ENCODE measurements at regions not wholly inside any gene's neighbourhood (a gene's known extent, or its start where the extent isn't known, plus 50 kb on each side); places are given as distances from the start of the nearest gene placed in this dataset.

- no peak overlapping the region for H3K4me3 ChIP-seq (ENCODE audit: low read length)
- peaks cover 33% of the 10 kb centered on the region for H3K4me1 ChIP-seq (ENCODE audit: control insufficient read depth, insufficient read depth, low read length)
- H3K36me3 ChIP-seq (ENCODE audit: insufficient read depth, low read length): no peaks in the 10 kb centered on the region
- H3K9me3 ChIP-seq (replicated peaks; ENCODE audit: low read length): no peaks in the 10 kb centered on the region
- H3K4me2 ChIP-seq (ENCODE audit: low read length): no peak overlapping the region
- no peak overlapping the region for H3K9ac ChIP-seq (ENCODE audit: low read depth, low read length)
- no peaks in the 10 kb centered on the region for H3K27me3 ChIP-seq (ENCODE audit: control insufficient read depth, insufficient read depth, low read length)
Observed at GRCh38 chr6:74654296-74654695, 551.6 kb downstream of the COL12A1 start.

- Histone ChIP-seq H3K9ac (ENCODE audit: low read depth, low read length) (peak overlapping the region; percentile 46), H3K4me1 (ENCODE audit: control insufficient read depth, insufficient read depth, low read length) (peaks cover 17% of the 10 kb centered on the region), H3K4me3 (ENCODE audit: low read length) (no peak overlapping the region), H3K36me3 (ENCODE audit: insufficient read depth, low read length) (no peaks in the 10 kb centered on the region), H3K9me3 (replicated peaks; ENCODE audit: low read length) (no peaks in the 10 kb centered on the region), H3K4me2 (ENCODE audit: low read length) (no peak overlapping the region), H3K27me3 (ENCODE audit: control insufficient read depth, insufficient read depth, low read length) (no peaks in the 10 kb centered on the region)
Observed at GRCh38 chr6:74651948-74652842, 553.7 kb downstream of the COL12A1 start.

GRCh38 chr6:74650668-74651067, 555.2 kb downstream of the COL12A1 start:
- H3K36me3 ChIP-seq (ENCODE audit: insufficient read depth, low read length): no peaks in the 10 kb centered on the region
- no peak overlapping the region for H3K9ac ChIP-seq (ENCODE audit: low read depth, low read length)
- no peak overlapping the region for H3K4me2 ChIP-seq (ENCODE audit: low read length)
- H3K27me3 ChIP-seq (ENCODE audit: control insufficient read depth, insufficient read depth, low read length): no peaks in the 10 kb centered on the region
- H3K9me3 ChIP-seq (replicated peaks; ENCODE audit: low read length): no peaks in the 10 kb centered on the region
- peaks cover 11% of the 10 kb centered on the region for H3K4me1 ChIP-seq (ENCODE audit: control insufficient read depth, insufficient read depth, low read length)
- no peak overlapping the region for H3K4me3 ChIP-seq (ENCODE audit: low read length)

DNA sequence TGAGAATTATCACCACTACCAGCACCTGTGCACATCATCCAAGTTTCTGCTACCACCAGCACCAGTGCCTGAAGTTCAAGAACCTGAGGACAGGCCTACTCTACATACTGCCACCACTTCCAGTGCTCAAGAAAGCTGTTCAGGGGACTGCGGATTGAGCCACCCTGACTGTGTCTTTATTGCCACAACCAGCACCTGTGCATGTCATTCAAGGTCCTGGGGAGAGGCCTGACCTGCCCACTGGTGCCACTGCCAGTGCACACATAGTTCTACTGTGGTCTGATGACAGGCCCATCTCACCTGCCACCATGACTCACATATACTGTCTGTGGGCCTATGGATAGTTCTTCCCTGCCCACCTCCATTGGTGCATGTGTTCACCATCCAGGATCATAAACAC, 559.4 kb downstream of the COL12A1 start:
- Histone ChIP-seq H3K9me3 (replicated peaks; ENCODE audit: low read length) (no peaks in the 10 kb centered on the region), H3K27me3 (ENCODE audit: control insufficient read depth, insufficient read depth, low read length) (no peaks in the 10 kb centered on the region), H3K4me3 (ENCODE audit: low read length) (no peak overlapping the region), H3K4me1 (ENCODE audit: control insufficient read depth, insufficient read depth, low read length) (no peaks in the 10 kb centered on the region), H3K4me2 (ENCODE audit: low read length) (no peak overlapping the region), H3K36me3 (ENCODE audit: insufficient read depth, low read length) (no peaks in the 10 kb centered on the region), H3K9ac (ENCODE audit: low read depth, low read length) (no peak overlapping the region)

DNA sequence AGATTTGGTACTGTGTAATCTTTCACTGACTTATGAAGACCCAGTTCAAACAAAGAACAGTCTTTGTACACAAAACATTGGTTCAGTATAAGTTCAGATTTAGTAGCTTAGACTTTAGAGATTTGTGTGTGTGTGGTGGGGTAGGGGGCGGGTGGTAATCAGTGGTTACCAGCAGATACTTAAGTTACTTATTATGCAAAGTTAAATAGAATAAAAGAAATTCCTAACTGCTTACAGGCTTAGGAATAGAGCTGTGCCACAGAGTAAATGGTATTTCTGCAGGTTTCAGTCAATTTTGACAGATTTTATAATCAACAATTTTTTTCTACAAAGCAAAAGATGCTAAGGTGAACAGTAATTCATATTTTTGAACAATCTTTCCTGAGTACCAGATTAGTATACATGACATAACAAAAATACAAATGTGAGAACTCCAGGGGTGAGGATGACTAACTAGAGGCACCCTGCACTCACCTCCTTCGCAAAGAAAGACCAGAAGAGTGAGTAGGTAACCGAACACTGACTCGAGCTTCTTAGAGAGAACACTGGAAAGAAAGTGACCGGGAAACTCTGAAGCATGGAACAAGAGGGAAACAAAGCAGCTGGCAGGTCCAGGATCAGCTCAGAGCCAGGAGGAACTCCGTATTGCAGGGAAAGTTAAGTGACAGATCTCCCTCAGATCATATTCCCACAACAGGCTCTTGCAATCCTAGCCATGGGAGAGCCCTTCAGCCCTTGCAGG, 560.6 kb downstream of the COL12A1 start:
- H3K36me3 ChIP-seq (ENCODE audit: insufficient read depth, low read length): no peaks in the 10 kb centered on the region
- no peak overlapping the region for H3K9ac ChIP-seq (ENCODE audit: low read depth, low read length)
- no peaks in the 10 kb centered on the region for H3K9me3 ChIP-seq (replicated peaks; ENCODE audit: low read length)
- no peak overlapping the region for H3K4me3 ChIP-seq (ENCODE audit: low read length)
- no peaks in the 10 kb centered on the region for H3K4me1 ChIP-seq (ENCODE audit: control insufficient read depth, insufficient read depth, low read length)
- no peaks in the 10 kb centered on the region for H3K27me3 ChIP-seq (ENCODE audit: control insufficient read depth, insufficient read depth, low read length)
- no peak overlapping the region for H3K4me2 ChIP-seq (ENCODE audit: low read length)

DNA sequence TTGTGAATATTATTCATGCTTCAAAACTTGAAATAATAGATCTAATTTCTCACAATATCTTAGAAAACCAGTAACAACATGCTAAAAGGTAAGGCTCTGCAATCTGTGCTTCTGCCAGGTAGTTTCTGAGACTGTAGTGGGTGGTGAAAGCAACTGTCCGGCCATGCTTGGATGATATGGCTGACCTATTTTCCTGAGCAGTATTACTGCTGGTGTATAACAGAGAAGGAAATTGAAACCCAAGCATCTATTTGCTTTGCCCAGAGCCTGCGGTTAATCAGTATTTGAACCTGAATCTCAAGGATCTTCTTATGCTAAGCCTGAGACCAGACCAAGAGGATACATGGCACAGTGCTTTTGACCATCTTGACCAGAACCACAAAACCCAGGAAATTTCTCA, 563.8 kb downstream of the COL12A1 start:
- Histone ChIP-seq H3K9me3 (replicated peaks; ENCODE audit: low read length) (no peaks in the 10 kb centered on the region), H3K36me3 (ENCODE audit: insufficient read depth, low read length) (no peaks in the 10 kb centered on the region), H3K4me2 (ENCODE audit: low read length) (no peak overlapping the region), H3K4me3 (ENCODE audit: low read length) (no peak overlapping the region), H3K9ac (ENCODE audit: low read depth, low read length) (no peak overlapping the region), H3K4me1 (ENCODE audit: control insufficient read depth, insufficient read depth, low read length) (no peaks in the 10 kb centered on the region), H3K27me3 (ENCODE audit: control insufficient read depth, insufficient read depth, low read length) (no peaks in the 10 kb centered on the region)

GRCh38 chr6:74638412-74638811, 567.4 kb downstream of the COL12A1 start:
- no peaks in the 10 kb centered on the region for H3K9me3 ChIP-seq (replicated peaks; ENCODE audit: low read length)
- no peak overlapping the region for H3K4me3 ChIP-seq (ENCODE audit: low read length)
- H3K4me2 ChIP-seq (ENCODE audit: low read length): no peak overlapping the region
- no peaks in the 10 kb centered on the region for H3K36me3 ChIP-seq (ENCODE audit: insufficient read depth, low read length)
- H3K27me3 ChIP-seq (ENCODE audit: control insufficient read depth, insufficient read depth, low read length): no peaks in the 10 kb centered on the region
- H3K9ac ChIP-seq (ENCODE audit: low read depth, low read length): no peak overlapping the region
- H3K4me1 ChIP-seq (ENCODE audit: control insufficient read depth, insufficient read depth, low read length): no peaks in the 10 kb centered on the region

- Histone ChIP-seq H3K27me3 (ENCODE audit: control insufficient read depth, insufficient read depth, low read length) (no peaks in the 10 kb centered on the region), H3K9ac (ENCODE audit: low read depth, low read length) (peak overlapping the region; percentile 34)
Observed at GRCh38 chr6:74632196-74632875, 573.5 kb downstream of the COL12A1 start.

DNA sequence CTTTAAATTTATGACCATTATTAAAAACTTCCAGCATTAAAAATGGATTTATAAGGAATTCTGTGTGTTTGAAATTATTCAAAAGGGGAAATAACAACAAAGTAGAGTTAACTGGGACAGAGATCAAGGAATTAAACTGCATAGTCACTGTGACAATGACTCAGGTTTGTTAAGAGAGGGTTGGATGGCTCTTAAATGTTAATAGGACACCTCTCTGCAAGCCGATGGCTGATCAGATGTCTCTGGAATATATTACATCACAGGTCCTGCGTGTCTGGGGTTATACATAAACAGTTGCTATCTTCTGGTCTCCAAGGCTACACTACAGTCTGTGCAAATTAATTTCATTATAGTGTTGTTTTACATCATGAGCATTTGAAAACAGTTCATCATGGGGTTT, 574.3 kb downstream of the COL12A1 start:
- Histone ChIP-seq H3K4me1 (ENCODE audit: control insufficient read depth, insufficient read depth, low read length) (peaks cover 20% of the 10 kb centered on the region), H3K4me2 (ENCODE audit: low read length) (no peak overlapping the region), H3K9me3 (replicated peaks; ENCODE audit: low read length) (no peaks in the 10 kb centered on the region), H3K27me3 (ENCODE audit: control insufficient read depth, insufficient read depth, low read length) (no peaks in the 10 kb centered on the region), H3K4me3 (ENCODE audit: low read length) (no peak overlapping the region), H3K9ac (ENCODE audit: low read depth, low read length) (peak overlapping the region; percentile 17), H3K36me3 (ENCODE audit: insufficient read depth, low read length) (no peaks in the 10 kb centered on the region)

More at GRCh38 chr6:74632196-74632875, 573.5 kb downstream of the COL12A1 start:
- Histone ChIP-seq H3K4me1 (ENCODE audit: control insufficient read depth, insufficient read depth, low read length) (peaks cover 20% of the 10 kb centered on the region), H3K4me3 (ENCODE audit: low read length) (no peak overlapping the region), H3K4me2 (ENCODE audit: low read length) (no peak overlapping the region), H3K36me3 (ENCODE audit: insufficient read depth, low read length) (no peaks in the 10 kb centered on the region), H3K9me3 (replicated peaks; ENCODE audit: low read length) (no peaks in the 10 kb centered on the region)

DNA sequence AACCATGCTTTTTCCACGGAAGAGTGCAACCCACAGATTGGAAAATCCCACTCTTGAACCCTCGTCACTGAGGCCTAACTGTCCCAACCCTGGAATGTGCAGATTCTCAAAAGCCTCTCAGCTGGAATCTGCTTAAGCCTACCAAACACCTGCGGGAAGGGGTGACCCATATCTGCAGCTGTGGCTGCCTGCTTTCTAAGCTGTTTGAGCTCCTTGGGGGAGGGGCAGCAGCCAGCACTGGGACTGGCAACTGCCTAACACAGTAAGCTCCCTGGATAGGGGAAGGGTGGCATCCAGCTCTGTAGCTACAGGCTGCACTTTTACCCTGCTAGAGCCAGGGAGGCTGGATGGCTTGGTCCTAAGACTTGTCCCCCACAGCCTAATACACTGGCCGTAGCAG, 579.6 kb downstream of the COL12A1 start:
- H3K9me3 ChIP-seq (replicated peaks; ENCODE audit: low read length): peaks cover 7% of the 10 kb centered on the region
- H3K36me3 ChIP-seq (ENCODE audit: insufficient read depth, low read length): no peaks in the 10 kb centered on the region
- H3K27me3 ChIP-seq (ENCODE audit: control insufficient read depth, insufficient read depth, low read length): no peaks in the 10 kb centered on the region
- no peak overlapping the region for H3K4me2 ChIP-seq (ENCODE audit: low read length)
- H3K4me1 ChIP-seq (ENCODE audit: control insufficient read depth, insufficient read depth, low read length): peaks cover 5% of the 10 kb centered on the region
- no peak overlapping the region for H3K4me3 ChIP-seq (ENCODE audit: low read length)
- H3K9ac ChIP-seq (ENCODE audit: low read depth, low read length): no peak overlapping the region

DNA sequence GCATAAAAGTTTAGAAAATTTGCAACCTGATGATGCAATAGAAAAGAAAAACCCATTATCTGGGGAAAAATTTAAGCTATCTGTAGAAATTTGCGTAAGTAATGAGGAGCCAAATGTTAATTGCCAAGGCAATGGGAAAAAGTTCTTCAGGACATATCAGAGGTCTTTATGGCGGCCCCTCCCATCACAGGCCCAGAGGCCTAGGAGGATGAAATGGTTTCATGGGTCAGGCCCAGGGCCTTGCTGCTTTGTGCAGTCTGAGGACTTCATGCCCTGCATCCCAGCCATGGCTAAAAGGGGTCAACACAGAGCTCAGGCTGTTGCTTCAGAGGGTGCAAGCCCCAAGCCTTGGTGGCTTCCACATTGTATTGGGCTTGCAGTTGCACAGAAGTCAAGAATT, 582.8 kb downstream of the COL12A1 start:
- H3K9me3 ChIP-seq (replicated peaks; ENCODE audit: low read length): peaks cover 7% of the 10 kb centered on the region
- H3K9ac ChIP-seq (ENCODE audit: low read depth, low read length): no peak overlapping the region
- H3K36me3 ChIP-seq (ENCODE audit: insufficient read depth, low read length): no peaks in the 10 kb centered on the region
- no peaks in the 10 kb centered on the region for H3K4me1 ChIP-seq (ENCODE audit: control insufficient read depth, insufficient read depth, low read length)
- no peak overlapping the region for H3K4me2 ChIP-seq (ENCODE audit: low read length)
- H3K4me3 ChIP-seq (ENCODE audit: low read length): no peak overlapping the region
- H3K27me3 ChIP-seq (ENCODE audit: control insufficient read depth, insufficient read depth, low read length): no peaks in the 10 kb centered on the region
